ENCODE measurements at regions not wholly inside any gene's neighbourhood (a gene's known extent, or its start where the extent isn't known, plus 50 kb on each side); places are given as distances from the start of the nearest gene placed in this dataset.

GRCh38 chr17:79364315-79365094, 246.3 kb downstream of the RBFOX3 start:
- no peak for DNase-seq (ENCODE audit: low read depth)
- TF ChIP-seq POLR2A (IDR thresholded peaks at IDR 0.05; ENCODE audit: extremely low read depth, insufficient read length) (no peak), CTCF (IDR thresholded peaks at IDR 0.05; ENCODE audit: low read depth, low read length) (no peak), MYC (IDR thresholded peaks at IDR 0.05; ENCODE audit: low read depth, low read length) (no peak), MAX (IDR thresholded peaks at IDR 0.05; ENCODE audit: low read depth, low read length) (no peak)
- H3K4me3 ChIP-seq (ENCODE audit: low read depth, low read length) = no peak overlapping the region

- TF ChIP-seq MYC (IDR thresholded peaks at IDR 0.05; ENCODE audit: low read depth, low read length) (no peak), MAX (IDR thresholded peaks at IDR 0.05; ENCODE audit: low read depth, low read length) (no peak), CTCF (IDR thresholded peaks at IDR 0.05; ENCODE audit: low read depth, low read length) (no peak), POLR2A (IDR thresholded peaks at IDR 0.05; ENCODE audit: extremely low read depth, insufficient read length) (no peak)
These were observed 247.1 kb downstream of the RBFOX3 start for GRCh38 chr17:79363552-79364275.

GRCh38 chr17:79362772-79363305, 248.0 kb downstream of the RBFOX3 start:
- no peak overlapping the region for H3K4me3 ChIP-seq (ENCODE audit: low read depth, low read length)
- TF ChIP-seq MAX (IDR thresholded peaks at IDR 0.05; ENCODE audit: low read depth, low read length) (no peak), MYC (IDR thresholded peaks at IDR 0.05; ENCODE audit: low read depth, low read length) (no peak), POLR2A (IDR thresholded peaks at IDR 0.05; ENCODE audit: extremely low read depth, insufficient read length) (no peak), CTCF (IDR thresholded peaks at IDR 0.05; ENCODE audit: low read depth, low read length) (no peak)
- no peak for DNase-seq (ENCODE audit: low read depth)

More at GRCh38 chr17:79363552-79364275, 247.1 kb downstream of the RBFOX3 start:
- no peak for DNase-seq (ENCODE audit: low read depth)
- no peak overlapping the region for H3K4me3 ChIP-seq (ENCODE audit: low read depth, low read length)

GRCh38 chr17:79361873-79362771, 248.7 kb downstream of the RBFOX3 start:
- TF ChIP-seq MAX (IDR thresholded peaks at IDR 0.05; ENCODE audit: low read depth, low read length) (no peak), CTCF (IDR thresholded peaks at IDR 0.05; ENCODE audit: low read depth, low read length) (no peak), MYC (IDR thresholded peaks at IDR 0.05; ENCODE audit: low read depth, low read length) (no peak), POLR2A (IDR thresholded peaks at IDR 0.05; ENCODE audit: extremely low read depth, insufficient read length) (no peak)
- DNase-seq (ENCODE audit: low read depth) = no peak
- H3K4me3 ChIP-seq (ENCODE audit: low read depth, low read length) = no peak overlapping the region

- TF ChIP-seq MYC (IDR thresholded peaks at IDR 0.05; ENCODE audit: low read depth, low read length) (no peak), MAX (IDR thresholded peaks at IDR 0.05; ENCODE audit: low read depth, low read length) (no peak), POLR2A (IDR thresholded peaks at IDR 0.05; ENCODE audit: extremely low read depth, insufficient read length) (no peak), CTCF (IDR thresholded peaks at IDR 0.05; ENCODE audit: low read depth, low read length) (no peak)
- no peak for DNase-seq (ENCODE audit: low read depth)
- no peak overlapping the region for H3K4me3 ChIP-seq (ENCODE audit: low read depth, low read length)
These were observed 249.6 kb downstream of the RBFOX3 start for GRCh38 chr17:79361221-79361734.
